ENCODE measurements at regions not wholly inside any gene's neighbourhood (a gene's known extent, or its start where the extent isn't known, plus 50 kb on each side); places are given as distances from the start of the nearest gene placed in this dataset.

GRCh38 chr13:34152409-34152808, 334.5 kb downstream of the RFC3 start:
- TF ChIP-seq CTCF (IDR thresholded peaks at IDR 0.05), result no peak
- Mint-ChIP-seq H3K4me3 (ENCODE audit: unreplicated experiment) (no peak overlapping the region), H3K27me3 (ENCODE audit: low read depth) (no peaks in the 10 kb centered on the region), H3K9me3 (ENCODE audit: low read depth) (no peaks in the 10 kb centered on the region), H3K27ac (ENCODE audit: unreplicated experiment) (no peak overlapping the region), H3K36me3 (ENCODE audit: low read depth) (no peaks in the 10 kb centered on the region), H3K4me1 (ENCODE audit: low read depth) (peaks cover 22% of the 10 kb centered on the region)
- DNase-seq (ENCODE audit: low spot score), result no peak

- no peak for DNase-seq (ENCODE audit: low spot score)
- TF ChIP-seq CTCF (IDR thresholded peaks at IDR 0.05), result no peak
- H3K9me3 Mint-ChIP-seq (ENCODE audit: low read depth), result no peaks in the 10 kb centered on the region
- H3K4me1 Mint-ChIP-seq (ENCODE audit: low read depth), result peaks cover 28% of the 10 kb centered on the region
- H3K4me3 Mint-ChIP-seq (ENCODE audit: unreplicated experiment), result no peak overlapping the region
- H3K27ac Mint-ChIP-seq (ENCODE audit: unreplicated experiment), result no peak overlapping the region
- H3K27me3 Mint-ChIP-seq (ENCODE audit: low read depth), result no peaks in the 10 kb centered on the region
- H3K36me3 Mint-ChIP-seq (ENCODE audit: low read depth), result no peaks in the 10 kb centered on the region
These were observed 335.0 kb downstream of the RFC3 start for GRCh38 chr13:34152996-34153395.

GRCh38 chr13:34153428-34154180, 335.7 kb downstream of the RFC3 start:
- no peak for TF ChIP-seq CTCF (IDR thresholded peaks at IDR 0.05)
- H3K36me3 Mint-ChIP-seq (ENCODE audit: low read depth), result no peaks in the 10 kb centered on the region
- no peak overlapping the region for H3K27ac Mint-ChIP-seq (ENCODE audit: unreplicated experiment)
- no peak for DNase-seq (ENCODE audit: low spot score)
- H3K9me3 Mint-ChIP-seq (ENCODE audit: low read depth), result no peaks in the 10 kb centered on the region
- peaks cover 28% of the 10 kb centered on the region for H3K4me1 Mint-ChIP-seq (ENCODE audit: low read depth)
- H3K4me3 Mint-ChIP-seq (ENCODE audit: unreplicated experiment), result no peak overlapping the region
- no peaks in the 10 kb centered on the region for H3K27me3 Mint-ChIP-seq (ENCODE audit: low read depth)

GRCh38 chr13:34155931-34156607, 338.1 kb downstream of the RFC3 start:
- H3K4me3 Mint-ChIP-seq (ENCODE audit: unreplicated experiment), result peak overlapping the region; percentile 58
- peak overlapping the region; percentile 22 for H3K27ac Mint-ChIP-seq (ENCODE audit: unreplicated experiment)
- H3K36me3 Mint-ChIP-seq (ENCODE audit: low read depth), result no peaks in the 10 kb centered on the region
- H3K9me3 Mint-ChIP-seq (ENCODE audit: low read depth), result no peaks in the 10 kb centered on the region
- H3K4me1 Mint-ChIP-seq (ENCODE audit: low read depth), result peaks cover 28% of the 10 kb centered on the region
- no peaks in the 10 kb centered on the region for H3K27me3 Mint-ChIP-seq (ENCODE audit: low read depth)
- TF ChIP-seq CTCF (IDR thresholded peaks at IDR 0.05), result no peak
- no peak for DNase-seq (ENCODE audit: low spot score)

- no peak for DNase-seq (ENCODE audit: low spot score)
- H3K36me3 Mint-ChIP-seq (ENCODE audit: low read depth), result no peaks in the 10 kb centered on the region
- TF ChIP-seq CTCF (IDR thresholded peaks at IDR 0.05), result no peak
- H3K4me1 Mint-ChIP-seq (ENCODE audit: low read depth), result peaks cover 33% of the 10 kb centered on the region
- peak overlapping the region; percentile 58 for H3K4me3 Mint-ChIP-seq (ENCODE audit: unreplicated experiment)
- no peaks in the 10 kb centered on the region for H3K9me3 Mint-ChIP-seq (ENCODE audit: low read depth)
- peak overlapping the region; percentile 86 for H3K27ac Mint-ChIP-seq (ENCODE audit: unreplicated experiment)
- no peaks in the 10 kb centered on the region for H3K27me3 Mint-ChIP-seq (ENCODE audit: low read depth)
These were observed 339.0 kb downstream of the RFC3 start for GRCh38 chr13:34156841-34157365.
